MG63 (cell line): ENCODE measurements at regions not wholly inside any gene's neighbourhood (a gene's known extent, or its start where the extent isn't known, plus 50 kb on each side); places are given as distances from the start of the nearest gene placed in this dataset.

ENCODE experiments used
- DNase-seq: peaks from one replicate; pipeline ENCODE4 v3.0.0-alpha.2; 2020
- H3K27me3 ChIP-seq: fragments of 250-450 bp; sonication (Bioruptor Pico); 2 replicates; pipeline ENCODE4 v1.5.1; 2020; ENCODE audit warnings: mild to moderate bottlenecking, moderate library complexity
- H3K36me3 ChIP-seq: fragments of 250-450 bp; sonication (Bioruptor Pico); 2 replicates; pipeline ENCODE4 v1.5.1; 2020; ENCODE audit warnings: mild to moderate bottlenecking, moderate library complexity
- H3K4me3 ChIP-seq: fragments of 250-450 bp; sonication (Bioruptor Pico); 2 replicates; pipeline ENCODE4 v1.5.1; 2020; ENCODE audit warnings: mild to moderate bottlenecking, moderate library complexity
- H3K9me3 ChIP-seq: fragments of 250-450 bp; sonication (Bioruptor Pico); 2 replicates; pipeline ENCODE4 v1.5.1; 2020; ENCODE audit warnings: mild to moderate bottlenecking, moderate library complexity

- no peaks in the 10 kb centered on the region for H3K36me3 ChIP-seq
- no peak for DNase-seq
- H3K27me3 ChIP-seq = no peaks in the 10 kb centered on the region
- H3K4me3 ChIP-seq = no peak overlapping the region
- H3K9me3 ChIP-seq = peaks cover 3% of the 10 kb centered on the region; the same call in 1 of the 2 replicates
Measured at GRCh38 chr12:116453631-116454030, 105.5 kb upstream of the MAP1LC3B2 start.

- H3K36me3 ChIP-seq = no peaks in the 10 kb centered on the region
- no peak for DNase-seq
- H3K9me3 ChIP-seq = peaks cover 3% of the 10 kb centered on the region; the same call in 1 of the 2 replicates
- H3K27me3 ChIP-seq = no peaks in the 10 kb centered on the region
- no peak overlapping the region for H3K4me3 ChIP-seq
Measured at GRCh38 chr12:116454076-116454475, 105.1 kb upstream of the MAP1LC3B2 start.

GRCh38 chr12:116454950-116455447 lies 104.2 kb upstream of the MAP1LC3B2 start:
- Histone ChIP-seq H3K4me3 (0 out of 2 replicates have a peak overlapping the region, but pooled peaks have one; percentile 5), H3K9me3 (peaks cover 3% of the 10 kb centered on the region; the same call in 1 of the 2 replicates), H3K27me3 (no peaks in the 10 kb centered on the region), H3K36me3 (no peaks in the 10 kb centered on the region)
- DNase-seq = peak; percentile 79

- peak; percentile 74 for DNase-seq
- H3K9me3 ChIP-seq = no peaks in the 10 kb centered on the region; the same call in 1 of the 2 replicates
- H3K4me3 ChIP-seq = 0 out of 2 replicates have a peak overlapping the region, but pooled peaks have one; percentile 5
- no peaks in the 10 kb centered on the region for H3K27me3 ChIP-seq
- no peaks in the 10 kb centered on the region for H3K36me3 ChIP-seq
Measured at GRCh38 chr12:116455540-116456329, 103.4 kb upstream of the MAP1LC3B2 start.

GRCh38 chr12:116456330-116457082 lies 102.7 kb upstream of the MAP1LC3B2 start:
- H3K4me3 ChIP-seq = no peak overlapping the region
- DNase-seq = no peak
- H3K36me3 ChIP-seq = no peaks in the 10 kb centered on the region
- no peaks in the 10 kb centered on the region for H3K27me3 ChIP-seq
- no peaks in the 10 kb centered on the region for H3K9me3 ChIP-seq

GRCh38 chr12:116458492-116458891 lies 100.7 kb upstream of the MAP1LC3B2 start:
- Histone ChIP-seq H3K27me3 (no peaks in the 10 kb centered on the region), H3K4me3 (no peak overlapping the region), H3K9me3 (no peaks in the 10 kb centered on the region), H3K36me3 (no peaks in the 10 kb centered on the region)
- DNase-seq = no peak

- Histone ChIP-seq H3K27me3 (no peaks in the 10 kb centered on the region), H3K9me3 (no peaks in the 10 kb centered on the region), H3K4me3 (no peak overlapping the region), H3K36me3 (no peaks in the 10 kb centered on the region)
- DNase-seq = no peak
Measured at GRCh38 chr12:116459011-116459875, 99.9 kb upstream of the MAP1LC3B2 start.

- H3K4me3 ChIP-seq = no peak overlapping the region
- H3K36me3 ChIP-seq = no peaks in the 10 kb centered on the region
- H3K27me3 ChIP-seq = no peaks in the 10 kb centered on the region
- H3K9me3 ChIP-seq = no peaks in the 10 kb centered on the region
- no peak for DNase-seq
Measured at GRCh38 chr12:116459916-116460663, 99.1 kb upstream of the MAP1LC3B2 start.

- Histone ChIP-seq H3K27me3 (no peaks in the 10 kb centered on the region), H3K36me3 (no peaks in the 10 kb centered on the region), H3K9me3 (no peaks in the 10 kb centered on the region), H3K4me3 (no peak overlapping the region)
- DNase-seq = no peak
Measured at GRCh38 chr12:116461060-116461459, 98.1 kb upstream of the MAP1LC3B2 start.

GRCh38 chr12:116463366-116463765 lies 95.8 kb upstream of the MAP1LC3B2 start:
- DNase-seq = no peak
- no peaks in the 10 kb centered on the region for H3K9me3 ChIP-seq
- no peaks in the 10 kb centered on the region for H3K27me3 ChIP-seq
- no peak overlapping the region for H3K4me3 ChIP-seq
- no peaks in the 10 kb centered on the region for H3K36me3 ChIP-seq

GRCh38 chr12:116465407-116465806 lies 93.8 kb upstream of the MAP1LC3B2 start:
- Histone ChIP-seq H3K9me3 (no peaks in the 10 kb centered on the region), H3K27me3 (no peaks in the 10 kb centered on the region), H3K36me3 (no peaks in the 10 kb centered on the region), H3K4me3 (no peak overlapping the region)
- no peak for DNase-seq

GRCh38 chr12:116465856-116466255 lies 93.3 kb upstream of the MAP1LC3B2 start:
- DNase-seq = no peak
- no peaks in the 10 kb centered on the region for H3K36me3 ChIP-seq
- no peaks in the 10 kb centered on the region for H3K9me3 ChIP-seq
- no peak overlapping the region for H3K4me3 ChIP-seq
- no peaks in the 10 kb centered on the region for H3K27me3 ChIP-seq

GRCh38 chr12:116466536-116466935 lies 92.6 kb upstream of the MAP1LC3B2 start:
- Histone ChIP-seq H3K27me3 (no peaks in the 10 kb centered on the region), H3K36me3 (no peaks in the 10 kb centered on the region), H3K9me3 (no peaks in the 10 kb centered on the region), H3K4me3 (no peak overlapping the region)
- DNase-seq = no peak

GRCh38 chr12:116469344-116469743 lies 89.8 kb upstream of the MAP1LC3B2 start:
- H3K36me3 ChIP-seq = no peaks in the 10 kb centered on the region
- H3K4me3 ChIP-seq = no peak overlapping the region
- H3K9me3 ChIP-seq = 0 out of 2 replicates have a peak, but pooled peaks cover 5% of the 10 kb centered on the region
- H3K27me3 ChIP-seq = no peaks in the 10 kb centered on the region
- no peak for DNase-seq

GRCh38 chr12:116471544-116471943 lies 87.6 kb upstream of the MAP1LC3B2 start:
- Histone ChIP-seq H3K27me3 (no peaks in the 10 kb centered on the region), H3K9me3 (peaks cover 8% of the 10 kb centered on the region; the same call in 1 of the 2 replicates), H3K4me3 (no peak overlapping the region), H3K36me3 (no peaks in the 10 kb centered on the region)
- no peak for DNase-seq

- no peak for DNase-seq
- no peaks in the 10 kb centered on the region for H3K36me3 ChIP-seq
- H3K9me3 ChIP-seq = peaks cover 8% of the 10 kb centered on the region; the same call in 1 of the 2 replicates
- H3K4me3 ChIP-seq = no peak overlapping the region
- H3K27me3 ChIP-seq = no peaks in the 10 kb centered on the region
Measured at GRCh38 chr12:116472193-116472592, 87.0 kb upstream of the MAP1LC3B2 start.
